D721Med (cell line): ENCODE measurements at regions not wholly inside any gene's neighbourhood (a gene's known extent, or its start where the extent isn't known, plus 50 kb on each side); places are given as distances from the start of the nearest gene placed in this dataset.

Experiments
- DNase-seq: peaks from one replicate; pipeline ENCODE4 v3.0.0; 2011; ENCODE audit warnings: low spot score; ENCODE audit not compliant: insufficient read length
- FAIRE-seq: peaks from 2 replicates; lab custom pipeline; 2011; peaks lifted over from hg19 to GRCh38; lab: Jason Lieb, UNC
- TF ChIP-seq, protein P1 (sequence below): IDR thresholded peaks from 2 replicates; pipeline ENCODE4 v1.5.1; 2012; ENCODE audit warnings: mild to moderate bottlenecking, control low read depth; ENCODE audit not compliant: insufficient read depth; ENCODE audit errors: missing control alignments

- TF ChIP-seq, protein P1, sequence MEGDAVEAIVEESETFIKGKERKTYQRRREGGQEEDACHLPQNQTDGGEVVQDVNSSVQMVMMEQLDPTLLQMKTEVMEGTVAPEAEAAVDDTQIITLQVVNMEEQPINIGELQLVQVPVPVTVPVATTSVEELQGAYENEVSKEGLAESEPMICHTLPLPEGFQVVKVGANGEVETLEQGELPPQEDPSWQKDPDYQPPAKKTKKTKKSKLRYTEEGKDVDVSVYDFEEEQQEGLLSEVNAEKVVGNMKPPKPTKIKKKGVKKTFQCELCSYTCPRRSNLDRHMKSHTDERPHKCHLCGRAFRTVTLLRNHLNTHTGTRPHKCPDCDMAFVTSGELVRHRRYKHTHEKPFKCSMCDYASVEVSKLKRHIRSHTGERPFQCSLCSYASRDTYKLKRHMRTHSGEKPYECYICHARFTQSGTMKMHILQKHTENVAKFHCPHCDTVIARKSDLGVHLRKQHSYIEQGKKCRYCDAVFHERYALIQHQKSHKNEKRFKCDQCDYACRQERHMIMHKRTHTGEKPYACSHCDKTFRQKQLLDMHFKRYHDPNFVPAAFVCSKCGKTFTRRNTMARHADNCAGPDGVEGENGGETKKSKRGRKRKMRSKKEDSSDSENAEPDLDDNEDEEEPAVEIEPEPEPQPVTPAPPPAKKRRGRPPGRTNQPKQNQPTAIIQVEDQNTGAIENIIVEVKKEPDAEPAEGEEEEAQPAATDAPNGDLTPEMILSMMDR, result no peak
- FAIRE-seq, result no peak
- no peak for DNase-seq
Measured at GRCh38 chrX:12032082-12032481, 106.2 kb upstream of the FRMPD4 start.

GRCh38 chrX:12034741-12035140, 103.5 kb upstream of the FRMPD4 start:
- FAIRE-seq (no peak), DNase-seq (no peak)
- TF ChIP-seq, protein P1, result no peak

DNA sequence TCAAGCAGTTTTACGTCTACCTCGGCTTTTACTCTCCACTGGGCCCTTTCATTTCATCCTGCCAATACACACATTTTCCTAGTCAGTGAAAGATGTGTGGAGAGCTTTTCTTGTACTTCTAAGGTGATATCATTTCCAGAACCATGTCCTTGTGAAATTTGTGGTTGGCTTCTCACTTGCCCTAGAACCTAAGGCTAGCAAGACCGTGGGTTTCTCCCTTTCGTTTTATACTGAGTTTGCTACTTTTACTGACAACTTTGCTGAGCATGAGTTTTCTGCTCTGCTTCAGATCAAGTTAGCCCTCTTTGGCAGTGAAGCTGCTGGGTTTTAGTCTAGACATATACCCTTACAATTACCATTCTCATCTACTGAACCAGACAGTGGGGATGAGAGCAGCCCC, 95.7 kb upstream of the FRMPD4 start:
- TF ChIP-seq, protein P1, result no peak
- no peak for DNase-seq
- FAIRE-seq, result no peak

DNA sequence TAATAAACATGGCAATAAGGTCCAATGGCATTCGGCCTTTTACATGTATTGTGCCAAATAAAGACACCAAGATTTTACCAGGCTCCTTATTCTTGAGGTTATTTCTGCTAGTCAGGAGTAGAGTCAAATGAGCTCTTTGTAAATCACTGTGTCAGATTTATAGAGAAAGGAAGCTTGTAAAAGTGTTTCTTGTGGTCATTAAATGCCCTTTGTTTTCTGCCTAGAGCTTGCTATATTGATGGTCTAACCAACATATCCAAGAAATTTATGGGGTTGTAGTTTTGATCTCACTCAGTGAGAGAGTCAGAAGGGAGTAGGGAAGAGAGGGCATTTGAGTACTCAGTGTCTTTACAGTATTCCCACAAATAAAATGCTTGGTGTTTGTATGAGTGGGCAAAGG, 86.2 kb upstream of the FRMPD4 start:
- FAIRE-seq, result no peak
- TF ChIP-seq, protein P1, result no peak
- no peak for DNase-seq

DNA sequence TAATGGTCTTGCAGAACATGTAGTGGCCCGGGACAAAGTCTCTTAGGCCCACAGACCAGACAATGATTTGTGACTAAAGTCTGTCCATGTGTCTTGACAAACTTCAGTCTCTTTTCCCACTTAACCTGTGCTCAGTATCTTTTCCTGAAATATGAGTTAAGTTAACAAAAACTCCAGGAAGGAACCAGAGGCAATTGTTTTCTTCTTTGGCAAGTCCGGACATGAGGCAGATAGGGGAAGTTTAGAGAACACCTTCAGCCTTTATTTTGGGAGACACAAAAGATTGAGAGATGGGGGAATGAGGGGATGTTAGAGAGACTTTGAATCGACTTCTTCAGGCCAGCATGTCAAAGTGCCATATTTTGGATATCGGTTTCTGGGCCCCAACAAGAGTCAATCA, 80.2 kb upstream of the FRMPD4 start:
- DNase-seq, result no peak
- FAIRE-seq, result no peak
- TF ChIP-seq, protein P1, result no peak

DNA sequence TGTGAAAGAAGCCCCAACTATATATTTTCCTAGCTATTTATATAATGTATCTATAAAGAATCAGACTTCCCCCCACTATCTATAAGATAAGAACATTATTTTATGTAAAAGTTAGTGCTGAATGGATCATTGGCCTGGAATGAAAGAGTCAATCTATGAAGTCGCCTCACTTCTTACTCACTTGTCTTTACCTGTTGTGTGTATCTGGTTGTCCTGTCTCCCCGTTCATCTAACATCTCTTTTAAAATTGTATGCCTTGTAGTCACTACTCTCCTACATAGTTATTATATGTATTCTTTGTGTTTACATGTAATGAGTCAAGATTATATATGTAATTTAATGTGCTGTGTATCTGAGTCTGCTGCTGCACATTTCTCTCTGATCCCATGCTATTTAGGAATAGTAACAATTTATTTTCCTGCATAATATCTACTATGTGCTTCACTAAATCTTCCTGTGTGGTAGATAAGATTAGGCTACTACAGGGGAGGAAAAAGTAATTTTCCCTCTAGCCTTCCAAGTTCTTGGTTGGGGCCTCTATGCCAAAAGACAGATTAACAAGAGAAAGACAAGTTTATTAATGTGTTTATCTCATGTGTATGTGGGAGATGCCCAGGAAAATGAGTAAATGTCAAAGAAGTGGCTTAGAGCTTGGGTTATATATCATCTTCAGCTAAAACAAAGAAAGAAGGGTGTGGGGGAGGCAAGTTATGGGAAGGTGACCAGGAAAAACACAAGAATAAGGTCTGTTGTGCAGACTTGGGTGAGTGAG, 77.6 kb upstream of the FRMPD4 start:
- TF ChIP-seq, protein P1, result no peak
- FAIRE-seq, result no peak
- DNase-seq, result no peak

GRCh38 chrX:12065251-12065650, 73.0 kb upstream of the FRMPD4 start:
- FAIRE-seq (no peak), DNase-seq (no peak)

More at GRCh38 chrX:12065251-12065650, 73.0 kb upstream of the FRMPD4 start:
- TF ChIP-seq, protein P1, result no peak
